CD4-positive, alpha-beta T cell (primary cell): ENCODE measurements at regions not wholly inside any gene's neighbourhood (a gene's known extent, or its start where the extent isn't known, plus 50 kb on each side); places are given as distances from the start of the nearest gene placed in this dataset.

Experiments used
- ATAC-seq: fragments of 200-7000 bp; cut with Tn5 transposase; one replicate; pipeline ENCODE4 v1.10.0; 2022; ENCODE audit warnings: mild to moderate bottlenecking; ENCODE audit not compliant: poor library complexity
- CTCF ChIA-PET: fragments of 350-600 bp; sonication (Branson Sonifier 250); formaldehyde crosslinking; loops from one replicate; lab custom pipeline; 2021; ENCODE audit warnings: antibody characterized with exemption, inconsistent platforms; lab: Charles Lee
- POLR2A ChIA-PET: fragments of 350-600 bp; sonication (Branson Sonifier 250); formaldehyde crosslinking; loops from one replicate; lab custom pipeline; 2021; ENCODE audit warnings: antibody characterized with exemption, inconsistent platforms; lab: Charles Lee
- DNase-seq, 14 experiments: peaks; one replicate each; pipeline ENCODE4 v3.0.0-alpha.2; 2013 to 2020; ENCODE audit warnings: mixed read lengths in 2 of 14
- H3K27ac ChIP-seq, 2 donors: one replicate each; pipeline versions ENCODE4 v1.5.1 to v1.7.0; 2013; ENCODE audit warnings: low read length in 2 of 2, low read depth in 1 of 2, mild to moderate bottlenecking in 1 of 2
- H3K27me3 ChIP-seq, 2 experiments: 1 replicate in 1 of 2; 2 replicates in 1 of 2; pipeline versions ENCODE4 v1.6.1 to v1.7.0; 2013; ENCODE audit warnings: low read length in 2 of 2, control low read depth in 1 of 2, mild to moderate bottlenecking in 1 of 2, moderate library complexity in 1 of 2; ENCODE audit not compliant: insufficient read depth in 2 of 2, control insufficient read depth in 1 of 2
- H3K36me3 ChIP-seq: one replicate; pipeline ENCODE4 v1.6.1; 2013; ENCODE audit warnings: low read length, control low read depth; ENCODE audit not compliant: insufficient read depth
- H3K4me1 ChIP-seq: one replicate; pipeline ENCODE4 v1.6.1; 2013; ENCODE audit warnings: low read length, control low read depth; ENCODE audit not compliant: insufficient read depth
- H3K4me3 ChIP-seq: one replicate; pipeline ENCODE4 v1.5.1; 2013; ENCODE audit warnings: mild to moderate bottlenecking, low read length, moderate library complexity
- H3K9me3 ChIP-seq, 2 experiments: 1 replicate in 1 of 2; 2 replicates in 1 of 2; pipeline versions ENCODE4 v1.6.1 to v1.7.0; 2013; ENCODE audit warnings: low read length in 2 of 2, mild to moderate bottlenecking in 2 of 2, control low read depth in 1 of 2, moderate library complexity in 1 of 2; ENCODE audit not compliant: control insufficient read depth in 1 of 2, insufficient read depth in 1 of 2
- H3K27ac Mint-ChIP-seq: one replicate; pipeline ENCODE4 v1.8.0; 2020; ENCODE audit warnings: mixed read lengths
- H3K27me3 Mint-ChIP-seq: one replicate; pipeline ENCODE4 v1.8.0; 2021; ENCODE audit warnings: mixed read lengths
- H3K36me3 Mint-ChIP-seq: one replicate; pipeline ENCODE4 v1.8.0; 2021; ENCODE audit warnings: low read depth, mixed read lengths
- H3K4me1 Mint-ChIP-seq: one replicate; pipeline ENCODE4 v1.8.0; 2021; ENCODE audit warnings: low read depth, mixed read lengths
- H3K4me3 Mint-ChIP-seq: one replicate; pipeline ENCODE4 v1.8.0; 2020; ENCODE audit warnings: mild to moderate bottlenecking, mixed read lengths
- H3K9me3 Mint-ChIP-seq: one replicate; pipeline ENCODE4 v1.8.0; 2020; ENCODE audit warnings: mixed read lengths
- CTCF ChIP-seq: fragments of 200-600 bp; IDR thresholded peaks from one replicate; pipeline ENCODE4 v1.8.0; 2022; ENCODE audit warnings: antibody characterized with exemption, mild to moderate bottlenecking
- intact Hi-C, 2 experiments: fragments of 100-400 bp; cut with DNase I in 1 of 2; cut with micrococcal nuclease in 1 of 2; formaldehyde crosslinking; loops; one replicate each; pipeline versions ENCODE4 v1.15.1 to v1.9.0; 2023 to 2025; cut with DNase I, micrococcal nuclease

- Mint-ChIP-seq H3K27me3 (no peaks in the 10 kb centered on the region), H3K9me3 (no peaks in the 10 kb centered on the region), H3K36me3 (no peaks in the 10 kb centered on the region), H3K27ac (no peak overlapping the region), H3K4me3 (no peak overlapping the region), H3K4me1 (peaks cover 7% of the 10 kb centered on the region)
- TF ChIP-seq CTCF: no peak
- no peaks in the 10 kb centered on the region for H3K9me3 ChIP-seq
- ChIA-PET CTCF (no interaction called here), POLR2A (no interaction called here)
- ATAC-seq: no peak
- no peaks in the 10 kb centered on the region for H3K36me3 ChIP-seq
- intact Hi-C loops: no loop called here
- H3K4me1 ChIP-seq: no peaks in the 10 kb centered on the region
- H3K27me3 ChIP-seq: no peaks in the 10 kb centered on the region
- DNase-seq: no peak
- H3K27ac ChIP-seq: no peak overlapping the region
- H3K4me3 ChIP-seq: no peak overlapping the region
These were observed 84.9 kb downstream of the NPIPB11 start for GRCh38 chr16:29321585-29321984.

GRCh38 chr16:29321000-29321393 is 85.5 kb downstream of the NPIPB11 start:
- no peak for TF ChIP-seq CTCF
- intact Hi-C loops: no loop called here

GRCh38 chr16:29320274-29320999 is 86.1 kb downstream of the NPIPB11 start:
- H3K9me3 ChIP-seq: no peaks in the 10 kb centered on the region
- H3K27ac ChIP-seq: no peak overlapping the region
- DNase-seq (no peak), ATAC-seq (no peak)
- CTCF ChIA-PET: no interaction called here
- no peaks in the 10 kb centered on the region for H3K27me3 ChIP-seq
- TF ChIP-seq CTCF: no peak
- H3K4me3 ChIP-seq: no peak overlapping the region
- H3K9me3 Mint-ChIP-seq: no peaks in the 10 kb centered on the region
- H3K27ac Mint-ChIP-seq: no peak overlapping the region
- H3K36me3 ChIP-seq: no peaks in the 10 kb centered on the region
- POLR2A ChIA-PET: no interaction called here
- H3K27me3 Mint-ChIP-seq: no peaks in the 10 kb centered on the region
- peaks cover 7% of the 10 kb centered on the region for H3K4me1 Mint-ChIP-seq
- no peaks in the 10 kb centered on the region for H3K36me3 Mint-ChIP-seq
- H3K4me3 Mint-ChIP-seq: no peak overlapping the region
- intact Hi-C loops: no loop called here
- no peaks in the 10 kb centered on the region for H3K4me1 ChIP-seq

More at GRCh38 chr16:29321000-29321393, 85.5 kb downstream of the NPIPB11 start:
- Mint-ChIP-seq H3K4me3 (no peak overlapping the region), H3K9me3 (no peaks in the 10 kb centered on the region), H3K27ac (no peak overlapping the region), H3K4me1 (peaks cover 7% of the 10 kb centered on the region), H3K27me3 (no peaks in the 10 kb centered on the region), H3K36me3 (no peaks in the 10 kb centered on the region)
- ChIA-PET POLR2A (no interaction called here), CTCF (no interaction called here)
- DNase-seq (peak in 1 of 14 experiments; percentile 12), ATAC-seq (no peak)
- no peaks in the 10 kb centered on the region for H3K36me3 ChIP-seq
- H3K4me3 ChIP-seq: no peak overlapping the region
- H3K9me3 ChIP-seq: no peaks in the 10 kb centered on the region
- no peak overlapping the region for H3K27ac ChIP-seq
- H3K4me1 ChIP-seq: no peaks in the 10 kb centered on the region
- no peaks in the 10 kb centered on the region for H3K27me3 ChIP-seq
